ENCODE measurements at regions not wholly inside any gene's neighbourhood (a gene's known extent, or its start where the extent isn't known, plus 50 kb on each side); places are given as distances from the start of the nearest gene placed in this dataset.

GRCh38 chr3:90025019-90025418, 917.6 kb downstream of the EPHA3 start (continued):
- TF ChIP-seq CHD7 (IDR thresholded peaks at IDR 0.05; ENCODE audit: insufficient replicate concordance, low read length) (no peak), MAX (IDR thresholded peaks at IDR 0.05) (no peak), SP4 (IDR thresholded peaks at IDR 0.05; ENCODE audit: low read length) (no peak), KDM4A (IDR thresholded peaks at IDR 0.05; ENCODE audit: low read depth, low read length, severe bottlenecking) (no peak)

Measured in H1 (cell line).